ENCODE measurements at regions not wholly inside any gene's neighbourhood (a gene's known extent, or its start where the extent isn't known, plus 50 kb on each side); places are given as distances from the start of the nearest gene placed in this dataset.
"Not testable (repeated sequence)": the region's sequence is repeated elsewhere in the genome, so short reads cannot be mapped to it uniquely, and the experiment has no call there.

DNA sequence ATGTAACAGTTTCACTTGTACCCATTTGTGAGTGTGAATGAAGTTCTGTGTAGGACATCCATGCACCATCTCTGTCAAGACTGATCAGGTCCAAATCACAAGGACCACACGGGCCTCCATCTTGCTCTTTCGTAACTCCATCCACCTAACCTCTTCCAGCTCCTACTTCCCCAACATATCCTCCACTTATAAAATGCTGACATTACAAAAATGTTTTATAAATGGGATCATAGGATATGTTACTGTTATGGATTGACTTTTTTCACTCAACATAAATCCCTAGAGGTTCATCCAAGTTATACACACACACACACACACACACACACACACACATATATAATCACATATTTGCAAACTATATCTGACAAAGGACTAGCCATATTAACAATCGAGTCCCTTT is 476.8 kb downstream of the ZNF516 start:
- Histone ChIP-seq H3K4me3 (no peak overlapping the region), H3K36me3 (no peaks in the 10 kb centered on the region), H3K9me3 (no peaks in the 10 kb centered on the region), H3K9ac (ENCODE audit: low read depth in 2 of 2, low read length in 2 of 2) (no peak overlapping the region), H3K27me3 (no peaks in the 10 kb centered on the region), H3K4me1 (no peaks in the 10 kb centered on the region), H3K27ac (no peak overlapping the region)
- no peak for DNase-seq
- intact Hi-C loops (cut with DNase I): no loop called here
- TF ChIP-seq, protein P1, sequence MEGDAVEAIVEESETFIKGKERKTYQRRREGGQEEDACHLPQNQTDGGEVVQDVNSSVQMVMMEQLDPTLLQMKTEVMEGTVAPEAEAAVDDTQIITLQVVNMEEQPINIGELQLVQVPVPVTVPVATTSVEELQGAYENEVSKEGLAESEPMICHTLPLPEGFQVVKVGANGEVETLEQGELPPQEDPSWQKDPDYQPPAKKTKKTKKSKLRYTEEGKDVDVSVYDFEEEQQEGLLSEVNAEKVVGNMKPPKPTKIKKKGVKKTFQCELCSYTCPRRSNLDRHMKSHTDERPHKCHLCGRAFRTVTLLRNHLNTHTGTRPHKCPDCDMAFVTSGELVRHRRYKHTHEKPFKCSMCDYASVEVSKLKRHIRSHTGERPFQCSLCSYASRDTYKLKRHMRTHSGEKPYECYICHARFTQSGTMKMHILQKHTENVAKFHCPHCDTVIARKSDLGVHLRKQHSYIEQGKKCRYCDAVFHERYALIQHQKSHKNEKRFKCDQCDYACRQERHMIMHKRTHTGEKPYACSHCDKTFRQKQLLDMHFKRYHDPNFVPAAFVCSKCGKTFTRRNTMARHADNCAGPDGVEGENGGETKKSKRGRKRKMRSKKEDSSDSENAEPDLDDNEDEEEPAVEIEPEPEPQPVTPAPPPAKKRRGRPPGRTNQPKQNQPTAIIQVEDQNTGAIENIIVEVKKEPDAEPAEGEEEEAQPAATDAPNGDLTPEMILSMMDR (IDR thresholded peaks at IDR 0.05): no peak

DNA sequence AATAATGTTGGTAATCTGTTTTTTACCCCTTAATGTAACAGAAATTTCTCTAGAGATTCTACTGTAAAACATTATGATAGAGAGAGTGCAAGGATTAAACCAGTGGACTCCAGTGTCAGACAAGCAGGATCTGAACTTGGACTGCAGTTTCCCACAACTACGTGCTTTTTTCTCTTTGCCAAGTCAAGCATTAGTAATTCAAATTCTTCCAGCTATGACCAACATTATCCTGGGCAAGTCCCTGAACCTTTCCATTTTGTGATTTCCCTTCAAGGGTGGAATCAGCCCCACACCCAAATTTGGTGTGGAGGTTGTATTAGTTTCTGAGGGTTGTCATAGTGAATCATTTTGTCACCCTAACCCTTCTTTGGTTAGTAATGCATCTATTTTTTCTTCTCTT is 482.0 kb downstream of the ZNF516 start:
- Histone ChIP-seq H3K36me3 (no peaks in the 10 kb centered on the region), H3K4me1 (no peaks in the 10 kb centered on the region), H3K9me3 (no peaks in the 10 kb centered on the region), H3K27me3 (no peaks in the 10 kb centered on the region), H3K27ac (no peak overlapping the region), H3K4me3 (no peak overlapping the region), H3K9ac (ENCODE audit: low read depth in 2 of 2, low read length in 2 of 2) (no peak overlapping the region)
- no peak for DNase-seq
- TF ChIP-seq, protein P1 (IDR thresholded peaks at IDR 0.05): no peak
- intact Hi-C loops (cut with DNase I): no loop called here

DNA sequence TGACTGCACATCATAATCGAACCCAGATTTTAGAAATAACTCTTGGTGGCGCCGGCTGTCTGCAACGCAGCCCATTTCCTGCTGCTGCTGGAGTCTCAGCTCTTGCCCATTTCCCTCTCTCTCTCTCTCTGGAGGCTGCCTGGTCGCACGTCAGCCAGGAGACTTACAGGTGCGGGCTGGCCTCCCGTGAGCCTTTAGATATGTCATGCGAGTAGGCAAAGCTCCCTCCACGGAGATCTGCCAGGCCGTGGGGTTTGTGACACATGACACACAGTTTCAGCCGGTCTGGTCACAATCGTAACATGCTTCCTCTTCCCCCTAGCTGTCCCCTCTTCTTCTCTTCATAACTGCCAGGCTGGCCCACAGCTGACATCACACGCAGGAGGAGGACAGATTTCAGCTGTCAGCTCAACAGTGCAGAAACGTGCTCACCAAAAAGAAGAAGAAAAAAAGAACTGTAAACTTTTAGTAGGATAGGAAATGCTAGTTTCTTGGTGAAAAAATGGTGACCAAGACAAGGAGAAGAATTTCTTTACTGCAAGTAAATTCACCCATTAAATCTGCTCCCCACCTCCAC is 489.3 kb downstream of the ZNF516 start:
- intact Hi-C loops (cut with DNase I): no loop called here
- DNase-seq: no peak
- Histone ChIP-seq H3K27me3 (no peaks in the 10 kb centered on the region), H3K4me3 (no peak overlapping the region), H3K9me3 (no peaks in the 10 kb centered on the region), H3K4me1 (no peaks in the 10 kb centered on the region), H3K36me3 (no peaks in the 10 kb centered on the region), H3K27ac (no peak overlapping the region), H3K9ac (ENCODE audit: low read depth in 2 of 2, low read length in 2 of 2) (no peak overlapping the region)
- TF ChIP-seq, protein P1 (IDR thresholded peaks at IDR 0.05): no peak

DNA sequence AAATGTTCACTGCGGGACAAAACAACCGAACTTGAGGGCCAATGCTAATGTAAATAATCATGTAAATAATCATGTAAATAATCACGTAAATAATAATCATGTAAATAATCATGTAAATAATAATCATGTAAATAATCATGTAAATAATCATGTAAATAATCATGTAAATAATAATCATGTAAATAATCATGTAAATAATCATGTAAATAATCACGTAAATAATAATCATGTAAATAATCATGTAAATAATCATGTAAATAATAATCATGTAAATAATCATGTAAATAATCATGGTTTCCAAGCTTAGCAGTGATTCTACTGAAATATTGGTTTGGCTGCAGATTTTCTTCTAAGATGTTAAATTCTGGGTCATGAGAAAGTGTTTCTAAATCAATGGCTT is 507.1 kb downstream of the ZNF516 start:
- H3K4me1 ChIP-seq; H3K4me3 ChIP-seq; H3K27me3 ChIP-seq; intact Hi-C loops (cut with DNase I); H3K9ac ChIP-seq (ENCODE audit: low read depth in 2 of 2, low read length in 2 of 2); H3K36me3 ChIP-seq; H3K9me3 ChIP-seq; DNase-seq; H3K27ac ChIP-seq: not testable (repeated sequence)

DNA sequence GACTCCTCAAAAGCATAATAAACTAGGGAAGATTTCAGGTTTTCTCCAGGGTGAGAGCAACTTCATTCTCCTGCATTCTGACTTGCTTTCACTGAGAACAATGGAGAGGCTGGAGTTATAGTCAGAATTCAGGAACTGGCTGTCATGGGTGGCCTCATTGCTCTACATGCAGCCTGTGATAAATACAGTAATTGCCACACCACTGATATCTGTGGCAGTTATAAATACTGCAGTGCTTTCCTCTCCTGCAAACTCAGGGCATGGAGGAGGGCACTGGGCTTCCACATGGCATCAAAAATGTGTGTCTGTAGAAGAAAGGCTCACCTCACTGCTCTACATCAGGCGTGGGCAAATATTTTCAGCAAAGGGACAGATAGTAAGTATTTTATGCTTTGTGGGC is 510.2 kb downstream of the ZNF516 start:
- intact Hi-C loops (cut with DNase I): no loop called here
- Histone ChIP-seq H3K4me3 (no peak overlapping the region), H3K36me3 (no peaks in the 10 kb centered on the region), H3K27me3 (no peaks in the 10 kb centered on the region), H3K4me1 (no peaks in the 10 kb centered on the region), H3K9ac (ENCODE audit: low read depth in 2 of 2, low read length in 2 of 2) (no peak overlapping the region), H3K9me3 (no peaks in the 10 kb centered on the region), H3K27ac (no peak overlapping the region)
- TF ChIP-seq, protein P1 (IDR thresholded peaks at IDR 0.05): no peak
- DNase-seq: no peak

DNA sequence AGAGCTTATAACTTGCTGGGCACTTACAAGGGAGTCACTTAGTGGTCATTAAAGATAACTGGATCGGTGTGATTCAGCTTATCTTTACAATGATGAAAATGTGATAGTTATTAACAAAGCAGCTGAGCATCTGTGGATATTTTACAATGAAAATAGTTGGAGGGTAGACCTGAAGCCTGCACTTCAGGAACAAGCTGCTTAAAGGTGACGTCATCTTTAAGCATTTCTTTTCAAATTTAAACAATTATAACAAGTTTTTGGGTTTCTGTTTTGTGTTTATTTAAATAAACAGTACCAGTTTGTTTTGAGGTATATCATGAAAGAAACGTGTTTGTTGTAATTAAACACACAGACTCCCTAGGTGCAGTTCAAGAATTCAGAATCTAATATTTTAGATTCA is 513.9 kb downstream of the ZNF516 start:
- intact Hi-C loops (cut with DNase I): no loop called here
- Histone ChIP-seq H3K9me3 (no peaks in the 10 kb centered on the region), H3K36me3 (no peaks in the 10 kb centered on the region), H3K27me3 (no peaks in the 10 kb centered on the region), H3K4me3 (no peak overlapping the region), H3K4me1 (no peaks in the 10 kb centered on the region), H3K9ac (ENCODE audit: low read depth in 2 of 2, low read length in 2 of 2) (no peak overlapping the region), H3K27ac (no peak overlapping the region)
- DNase-seq: no peak
- TF ChIP-seq, protein P1 (IDR thresholded peaks at IDR 0.05): no peak
